ENCODE measurements at regions not wholly inside any gene's neighbourhood (a gene's known extent, or its start where the extent isn't known, plus 50 kb on each side); places are given as distances from the start of the nearest gene placed in this dataset.
"Not testable (repeated sequence)": the region's sequence is repeated elsewhere in the genome, so short reads cannot be mapped to it uniquely, and the experiment has no call there.

- TF ChIP-seq, protein P1, sequence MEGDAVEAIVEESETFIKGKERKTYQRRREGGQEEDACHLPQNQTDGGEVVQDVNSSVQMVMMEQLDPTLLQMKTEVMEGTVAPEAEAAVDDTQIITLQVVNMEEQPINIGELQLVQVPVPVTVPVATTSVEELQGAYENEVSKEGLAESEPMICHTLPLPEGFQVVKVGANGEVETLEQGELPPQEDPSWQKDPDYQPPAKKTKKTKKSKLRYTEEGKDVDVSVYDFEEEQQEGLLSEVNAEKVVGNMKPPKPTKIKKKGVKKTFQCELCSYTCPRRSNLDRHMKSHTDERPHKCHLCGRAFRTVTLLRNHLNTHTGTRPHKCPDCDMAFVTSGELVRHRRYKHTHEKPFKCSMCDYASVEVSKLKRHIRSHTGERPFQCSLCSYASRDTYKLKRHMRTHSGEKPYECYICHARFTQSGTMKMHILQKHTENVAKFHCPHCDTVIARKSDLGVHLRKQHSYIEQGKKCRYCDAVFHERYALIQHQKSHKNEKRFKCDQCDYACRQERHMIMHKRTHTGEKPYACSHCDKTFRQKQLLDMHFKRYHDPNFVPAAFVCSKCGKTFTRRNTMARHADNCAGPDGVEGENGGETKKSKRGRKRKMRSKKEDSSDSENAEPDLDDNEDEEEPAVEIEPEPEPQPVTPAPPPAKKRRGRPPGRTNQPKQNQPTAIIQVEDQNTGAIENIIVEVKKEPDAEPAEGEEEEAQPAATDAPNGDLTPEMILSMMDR (IDR thresholded peaks at IDR 0.05), result not testable (repeated sequence)
- not testable (repeated sequence) for TF ChIP-seq POLR2A (IDR thresholded peaks at IDR 0.05)
Observed at GRCh38 chr1:120229835-120230234, 53.5 kb upstream of the SEC22B start.

Data from uterus (tissue), 2 donors.